Mucosa of descending colon (tissue), 3 donors: ENCODE measurements at regions not wholly inside any gene's neighbourhood (a gene's known extent, or its start where the extent isn't known, plus 50 kb on each side); places are given as distances from the start of the nearest gene placed in this dataset.

ENCODE experiments used
- ATAC-seq: fragments of 200-7000 bp; cut with Tn5 transposase; one replicate; pipeline ENCODE4 v1.9.1; 2020; ENCODE audit warnings: mild to moderate bottlenecking, moderate library complexity
- DNase-seq, 3 donors: peaks; one replicate each; pipeline ENCODE4 v3.0.0-alpha.2; 2020
- H3K36me3 ChIP-seq: fragments of 200-600 bp; one replicate; pipeline ENCODE4 v1.8.0; 2021; ENCODE audit warnings: low read depth, mild to moderate bottlenecking
- H3K4me1 ChIP-seq: fragments of 200-600 bp; one replicate; pipeline ENCODE4 v1.8.0; 2021; ENCODE audit warnings: low read depth, mild to moderate bottlenecking
- H3K4me3 ChIP-seq: fragments of 200-600 bp; one replicate; pipeline ENCODE4 v1.8.0; 2021; ENCODE audit warnings: mild to moderate bottlenecking
- H3K9me3 ChIP-seq: fragments of 200-600 bp; one replicate; pipeline ENCODE4 v1.8.0; 2021; ENCODE audit warnings: mild to moderate bottlenecking
- intact Hi-C, 2 donors: fragments of 100-400 bp; cut with DNase I in 1 of 2; cut with micrococcal nuclease in 1 of 2; formaldehyde crosslinking; loops; one replicate each; pipeline versions ENCODE4 v1.11.0 to v1.11.1; 2022; cut with DNase I, micrococcal nuclease
- TF ChIP-seq, protein P1 (sequence below): fragments of 200-600 bp; IDR thresholded peaks from one replicate; pipeline ENCODE4 v1.8.0; 2022; ENCODE audit warnings: antibody characterized with exemption, mild to moderate bottlenecking
- donor health status: DM: no; HTN: no; CAD: no; lungs with moderate emphysema.
- donor health status: DM: no; HTN: no; CAD: no.
- donor health status: DM: no; HTN: yes; CAD: no.

DNA sequence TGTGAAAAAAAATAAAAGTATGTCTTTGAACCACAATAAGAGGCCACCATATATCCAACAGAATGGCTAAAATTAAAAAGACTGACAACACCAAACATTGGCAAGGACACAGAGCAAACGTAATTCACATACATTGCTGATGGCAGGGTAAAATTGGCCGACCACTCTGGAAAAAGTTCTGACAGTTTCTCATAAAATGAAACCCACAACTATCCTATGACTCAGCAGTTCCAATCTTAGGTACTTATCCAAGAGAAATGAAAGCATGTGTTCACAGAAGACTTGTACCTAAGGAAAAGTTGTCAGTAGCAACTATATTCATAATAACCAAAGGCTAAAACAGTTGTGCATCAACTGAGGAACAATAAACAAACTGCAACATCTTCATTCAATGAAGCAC is 357.3 kb upstream of the XYLT1 start:
- no peaks in the 10 kb centered on the region for H3K4me1 ChIP-seq
- ATAC-seq (no peak), DNase-seq (no peak)
- H3K36me3 ChIP-seq = no peaks in the 10 kb centered on the region
- no peaks in the 10 kb centered on the region for H3K9me3 ChIP-seq
- H3K4me3 ChIP-seq = no peak overlapping the region
- TF ChIP-seq, protein P1, sequence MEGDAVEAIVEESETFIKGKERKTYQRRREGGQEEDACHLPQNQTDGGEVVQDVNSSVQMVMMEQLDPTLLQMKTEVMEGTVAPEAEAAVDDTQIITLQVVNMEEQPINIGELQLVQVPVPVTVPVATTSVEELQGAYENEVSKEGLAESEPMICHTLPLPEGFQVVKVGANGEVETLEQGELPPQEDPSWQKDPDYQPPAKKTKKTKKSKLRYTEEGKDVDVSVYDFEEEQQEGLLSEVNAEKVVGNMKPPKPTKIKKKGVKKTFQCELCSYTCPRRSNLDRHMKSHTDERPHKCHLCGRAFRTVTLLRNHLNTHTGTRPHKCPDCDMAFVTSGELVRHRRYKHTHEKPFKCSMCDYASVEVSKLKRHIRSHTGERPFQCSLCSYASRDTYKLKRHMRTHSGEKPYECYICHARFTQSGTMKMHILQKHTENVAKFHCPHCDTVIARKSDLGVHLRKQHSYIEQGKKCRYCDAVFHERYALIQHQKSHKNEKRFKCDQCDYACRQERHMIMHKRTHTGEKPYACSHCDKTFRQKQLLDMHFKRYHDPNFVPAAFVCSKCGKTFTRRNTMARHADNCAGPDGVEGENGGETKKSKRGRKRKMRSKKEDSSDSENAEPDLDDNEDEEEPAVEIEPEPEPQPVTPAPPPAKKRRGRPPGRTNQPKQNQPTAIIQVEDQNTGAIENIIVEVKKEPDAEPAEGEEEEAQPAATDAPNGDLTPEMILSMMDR = no peak
- intact Hi-C loops = no loop called here

GRCh38 chr16:17827313-17827712 is 356.6 kb upstream of the XYLT1 start:
- no peak for ATAC-seq
- H3K36me3 ChIP-seq = no peaks in the 10 kb centered on the region
- TF ChIP-seq, protein P1 = no peak
- intact Hi-C loops = no loop called here
- no peak overlapping the region for H3K4me3 ChIP-seq
- DNase-seq = no peak
- H3K9me3 ChIP-seq = no peaks in the 10 kb centered on the region
- no peaks in the 10 kb centered on the region for H3K4me1 ChIP-seq

- Histone ChIP-seq H3K36me3 (no peaks in the 10 kb centered on the region), H3K9me3 (no peaks in the 10 kb centered on the region), H3K4me1 (no peaks in the 10 kb centered on the region), H3K4me3 (no peak overlapping the region)
- DNase-seq = no peak
- ATAC-seq = no peak
- TF ChIP-seq, protein P1 = no peak
- intact Hi-C loops = no loop called here
Measured at GRCh38 chr16:17817943-17818342, 347.2 kb upstream of the XYLT1 start.

GRCh38 chr16:17817260-17817659 is 346.5 kb upstream of the XYLT1 start:
- intact Hi-C loops = no loop called here
- no peaks in the 10 kb centered on the region for H3K4me1 ChIP-seq
- ATAC-seq = no peak
- no peaks in the 10 kb centered on the region for H3K36me3 ChIP-seq
- no peak overlapping the region for H3K4me3 ChIP-seq
- H3K9me3 ChIP-seq = no peaks in the 10 kb centered on the region
- TF ChIP-seq, protein P1 = no peak
- DNase-seq = no peak

GRCh38 chr16:17812771-17813170 is 342.0 kb upstream of the XYLT1 start:
- H3K9me3 ChIP-seq = no peaks in the 10 kb centered on the region
- DNase-seq (no peak), ATAC-seq (no peak)
- H3K4me1 ChIP-seq = no peaks in the 10 kb centered on the region
- no peak overlapping the region for H3K4me3 ChIP-seq
- no peaks in the 10 kb centered on the region for H3K36me3 ChIP-seq
- intact Hi-C loops = no loop called here
- TF ChIP-seq, protein P1 = no peak

DNA sequence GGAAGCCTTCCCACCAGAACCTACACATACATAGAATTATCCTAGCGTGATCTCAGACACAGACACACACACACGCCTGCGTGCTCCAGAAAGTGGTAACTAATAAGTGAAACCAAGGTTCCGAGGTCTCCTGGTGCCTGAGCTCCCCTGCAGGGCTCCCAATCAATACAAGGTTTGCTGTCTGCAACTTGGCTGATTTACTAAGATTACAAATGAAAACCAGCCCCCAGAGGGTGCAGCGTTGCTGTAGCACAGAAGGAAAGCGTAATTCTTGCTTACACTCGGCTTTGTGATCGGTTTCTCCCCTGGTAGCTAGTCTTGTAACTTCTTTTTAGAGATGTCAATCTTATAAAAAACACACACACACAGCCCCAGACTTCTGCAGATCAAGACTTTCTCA is 334.1 kb upstream of the XYLT1 start:
- H3K9me3 ChIP-seq = no peaks in the 10 kb centered on the region
- TF ChIP-seq, protein P1 = no peak
- H3K4me1 ChIP-seq = no peaks in the 10 kb centered on the region
- no peak for ATAC-seq
- intact Hi-C loops = no loop called here
- no peaks in the 10 kb centered on the region for H3K36me3 ChIP-seq
- no peak overlapping the region for H3K4me3 ChIP-seq
- DNase-seq = no peak
